RWPE2 (cell line): ENCODE measurements at regions not wholly inside any gene's neighbourhood (a gene's known extent, or its start where the extent isn't known, plus 50 kb on each side); places are given as distances from the start of the nearest gene placed in this dataset.
"Not testable (repeated sequence)": the region's sequence is repeated elsewhere in the genome, so short reads cannot be mapped to it uniquely, and the experiment has no call there.

Source experiments
- ATAC-seq: fragments of 200-7000 bp; cut with Tn5 transposase; 3 replicates; pipeline ENCODE4 v1.9.1; 2021; ENCODE audit warnings: low read depth
- DNase-seq: peaks from one replicate; pipeline ENCODE4 v3.0.0-alpha.2; 2020; ENCODE audit warnings: low spot score
- H3K27ac ChIP-seq: fragments of 450-650 bp; 2 replicates; pipeline ENCODE4 v1.5.1; 2017; ENCODE audit warnings: mild to moderate bottlenecking; ENCODE audit not compliant: poor library complexity, severe bottlenecking
- H3K27me3 ChIP-seq: fragments of 250-450 bp; sonication (Bioruptor Pico); 2 replicates; pipeline ENCODE4 v1.5.1; 2021; ENCODE audit warnings: mild to moderate bottlenecking, moderate library complexity; ENCODE audit not compliant: insufficient read depth, poor library complexity, severe bottlenecking
- H3K36me3 ChIP-seq: fragments of 250-450 bp; sonication (Bioruptor Pico); 2 replicates; pipeline ENCODE4 v1.5.1; 2020; ENCODE audit warnings: low read depth, mild to moderate bottlenecking, moderate library complexity
- H3K4me1 ChIP-seq: fragments of 250-450 bp; sonication (Bioruptor Pico); 2 replicates; pipeline ENCODE4 v1.5.1; 2021; ENCODE audit warnings: mild to moderate bottlenecking, moderate library complexity; ENCODE audit not compliant: insufficient read depth, poor library complexity, severe bottlenecking
- H3K4me3 ChIP-seq: fragments of 250-450 bp; sonication (Bioruptor Pico); 2 replicates; pipeline ENCODE4 v1.5.1; 2021; ENCODE audit warnings: mild to moderate bottlenecking, moderate library complexity; ENCODE audit not compliant: severe bottlenecking
- H3K9me3 ChIP-seq: fragments of 250-450 bp; sonication (Bioruptor Pico); 2 replicates; pipeline ENCODE4 v1.5.1; 2021; ENCODE audit warnings: mild to moderate bottlenecking, moderate library complexity; ENCODE audit not compliant: severe bottlenecking
- TF ChIP-seq, protein P1 (sequence below): fragments of 450-650 bp; IDR thresholded peaks from one replicate; pipeline ENCODE4 v1.5.1; 2017; ENCODE audit warnings: mild to moderate bottlenecking, moderate library complexity; ENCODE audit not compliant: poor library complexity, severe bottlenecking

- DNase-seq, result no peak
- no peaks in the 10 kb centered on the region for H3K9me3 ChIP-seq
- no peak overlapping the region for H3K27ac ChIP-seq
- ATAC-seq, result no peak
- H3K27me3 ChIP-seq, result no peaks in the 10 kb centered on the region
- no peaks in the 10 kb centered on the region for H3K36me3 ChIP-seq
- TF ChIP-seq, protein P1, sequence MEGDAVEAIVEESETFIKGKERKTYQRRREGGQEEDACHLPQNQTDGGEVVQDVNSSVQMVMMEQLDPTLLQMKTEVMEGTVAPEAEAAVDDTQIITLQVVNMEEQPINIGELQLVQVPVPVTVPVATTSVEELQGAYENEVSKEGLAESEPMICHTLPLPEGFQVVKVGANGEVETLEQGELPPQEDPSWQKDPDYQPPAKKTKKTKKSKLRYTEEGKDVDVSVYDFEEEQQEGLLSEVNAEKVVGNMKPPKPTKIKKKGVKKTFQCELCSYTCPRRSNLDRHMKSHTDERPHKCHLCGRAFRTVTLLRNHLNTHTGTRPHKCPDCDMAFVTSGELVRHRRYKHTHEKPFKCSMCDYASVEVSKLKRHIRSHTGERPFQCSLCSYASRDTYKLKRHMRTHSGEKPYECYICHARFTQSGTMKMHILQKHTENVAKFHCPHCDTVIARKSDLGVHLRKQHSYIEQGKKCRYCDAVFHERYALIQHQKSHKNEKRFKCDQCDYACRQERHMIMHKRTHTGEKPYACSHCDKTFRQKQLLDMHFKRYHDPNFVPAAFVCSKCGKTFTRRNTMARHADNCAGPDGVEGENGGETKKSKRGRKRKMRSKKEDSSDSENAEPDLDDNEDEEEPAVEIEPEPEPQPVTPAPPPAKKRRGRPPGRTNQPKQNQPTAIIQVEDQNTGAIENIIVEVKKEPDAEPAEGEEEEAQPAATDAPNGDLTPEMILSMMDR, result no peak
- no peaks in the 10 kb centered on the region for H3K4me1 ChIP-seq
- H3K4me3 ChIP-seq, result no peak overlapping the region
Observed at GRCh38 chr4:148901075-148901705, 459.0 kb upstream of the NR3C2 start.

- H3K36me3 ChIP-seq, H3K27ac ChIP-seq, H3K4me3 ChIP-seq, ATAC-seq, DNase-seq, H3K9me3 ChIP-seq, H3K4me1 ChIP-seq, H3K27me3 ChIP-seq: not testable (repeated sequence)
Observed at GRCh38 chr4:148898139-148898538, 455.9 kb upstream of the NR3C2 start.

DNA sequence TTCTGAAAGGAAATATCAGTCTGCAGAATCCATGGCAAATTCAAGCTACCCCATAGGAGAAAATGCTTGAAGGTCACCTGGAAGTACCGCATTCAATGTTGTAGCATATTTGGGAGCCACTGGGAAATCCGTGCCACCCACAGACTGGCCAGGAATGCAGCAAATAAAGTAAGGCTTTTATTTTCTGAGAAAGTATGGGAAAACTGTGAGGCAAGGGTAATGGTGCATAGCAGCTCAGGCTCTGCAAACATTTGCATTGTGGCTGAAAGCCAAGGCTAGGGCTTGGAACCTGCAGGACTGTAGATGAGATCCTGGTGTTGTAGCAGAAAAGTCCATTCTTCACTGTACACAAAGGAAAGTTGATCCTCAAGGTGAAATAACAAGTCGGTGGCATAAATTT is 450.9 kb upstream of the NR3C2 start:
- DNase-seq (no peak), ATAC-seq (no peak)
- Histone ChIP-seq H3K4me1 (no peaks in the 10 kb centered on the region), H3K27ac (no peak overlapping the region), H3K36me3 (no peaks in the 10 kb centered on the region), H3K4me3 (no peak overlapping the region), H3K27me3 (no peaks in the 10 kb centered on the region), H3K9me3 (no peaks in the 10 kb centered on the region)
- TF ChIP-seq, protein P1, result no peak

GRCh38 chr4:148883891-148884290 is 441.7 kb upstream of the NR3C2 start:
- no peaks in the 10 kb centered on the region for H3K36me3 ChIP-seq

DNA sequence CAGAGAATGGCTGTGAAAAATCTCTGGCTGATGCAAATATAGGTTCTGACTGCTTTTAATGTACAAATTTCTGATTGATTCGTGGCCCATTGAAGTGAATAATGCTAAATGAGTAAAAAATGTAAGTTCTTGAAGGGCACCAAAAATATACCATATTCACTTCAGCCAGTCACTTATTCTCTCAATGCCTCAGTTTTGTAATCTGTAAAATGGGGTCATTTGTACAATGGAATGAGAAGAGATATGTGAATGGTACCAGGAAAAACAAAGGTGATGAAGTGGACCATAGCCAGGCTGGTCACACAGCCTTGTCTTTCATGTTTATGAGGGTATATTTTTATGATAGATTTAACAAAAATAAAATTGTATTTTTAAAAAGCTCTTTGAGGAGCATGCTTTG is 441.2 kb upstream of the NR3C2 start:
- TF ChIP-seq, protein P1, result no peak
- no peak overlapping the region for H3K4me3 ChIP-seq
- no peaks in the 10 kb centered on the region for H3K27me3 ChIP-seq
- H3K4me1 ChIP-seq, result no peaks in the 10 kb centered on the region
- H3K9me3 ChIP-seq, result no peaks in the 10 kb centered on the region
- no peak for ATAC-seq
- H3K36me3 ChIP-seq, result no peaks in the 10 kb centered on the region
- DNase-seq, result no peak
- H3K27ac ChIP-seq, result no peak overlapping the region

More at GRCh38 chr4:148883891-148884290, 441.7 kb upstream of the NR3C2 start:
- Histone ChIP-seq H3K4me3 (no peak overlapping the region), H3K4me1 (no peaks in the 10 kb centered on the region), H3K9me3 (no peaks in the 10 kb centered on the region), H3K27me3 (no peaks in the 10 kb centered on the region), H3K27ac (no peak overlapping the region)
- ATAC-seq (no peak), DNase-seq (no peak)
- TF ChIP-seq, protein P1, result no peak
